HG03558 (cell line): ENCODE measurements at regions not wholly inside any gene's neighbourhood (a gene's known extent, or its start where the extent isn't known, plus 50 kb on each side); places are given as distances from the start of the nearest gene placed in this dataset.

Experiments used
- ATAC-seq: cut with Tn5 transposase; IDR thresholded peaks from one replicate; pipeline ENCODE4 v1.9.1; 2021; ENCODE audit warnings: moderate number of reproducible peaks; ENCODE audit not compliant: unreplicated experiment; ENCODE audit errors: extremely low read depth

DNA sequence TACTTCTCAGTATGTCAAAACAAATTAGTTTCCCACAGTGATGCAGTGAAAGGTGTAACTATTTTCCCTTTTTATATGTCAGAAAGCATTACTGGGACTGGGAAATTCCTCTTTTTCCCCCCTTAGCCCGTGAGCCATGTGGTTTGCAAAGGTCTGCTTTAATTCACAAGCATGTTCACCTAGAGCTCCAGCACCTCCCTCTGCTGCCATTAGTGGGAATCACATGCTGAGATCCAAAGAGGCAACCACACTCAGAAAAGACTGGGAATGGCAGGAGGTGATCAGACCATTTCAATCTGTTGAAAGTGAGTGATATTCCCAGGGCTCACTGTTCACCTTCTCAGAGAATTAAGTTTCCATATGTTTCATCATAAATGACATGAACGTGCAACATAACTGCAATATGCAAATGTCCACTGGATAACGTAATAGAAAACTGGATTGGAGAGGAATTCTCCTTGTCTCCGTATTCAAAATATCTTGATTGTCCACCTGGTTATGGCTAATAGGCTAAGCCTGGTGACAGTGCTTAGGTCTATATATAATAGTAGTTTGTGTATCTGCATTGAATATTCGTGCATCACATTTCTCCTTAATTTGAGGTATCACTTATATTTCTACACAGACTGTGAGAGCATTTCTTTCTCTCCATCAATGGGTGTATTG lies 703.5 kb upstream of the WWC1 start:
- ATAC-seq: no peak

- ATAC-seq: no peak
Measured at GRCh38 chr5:167592114-167592513, 699.3 kb upstream of the WWC1 start.

DNA sequence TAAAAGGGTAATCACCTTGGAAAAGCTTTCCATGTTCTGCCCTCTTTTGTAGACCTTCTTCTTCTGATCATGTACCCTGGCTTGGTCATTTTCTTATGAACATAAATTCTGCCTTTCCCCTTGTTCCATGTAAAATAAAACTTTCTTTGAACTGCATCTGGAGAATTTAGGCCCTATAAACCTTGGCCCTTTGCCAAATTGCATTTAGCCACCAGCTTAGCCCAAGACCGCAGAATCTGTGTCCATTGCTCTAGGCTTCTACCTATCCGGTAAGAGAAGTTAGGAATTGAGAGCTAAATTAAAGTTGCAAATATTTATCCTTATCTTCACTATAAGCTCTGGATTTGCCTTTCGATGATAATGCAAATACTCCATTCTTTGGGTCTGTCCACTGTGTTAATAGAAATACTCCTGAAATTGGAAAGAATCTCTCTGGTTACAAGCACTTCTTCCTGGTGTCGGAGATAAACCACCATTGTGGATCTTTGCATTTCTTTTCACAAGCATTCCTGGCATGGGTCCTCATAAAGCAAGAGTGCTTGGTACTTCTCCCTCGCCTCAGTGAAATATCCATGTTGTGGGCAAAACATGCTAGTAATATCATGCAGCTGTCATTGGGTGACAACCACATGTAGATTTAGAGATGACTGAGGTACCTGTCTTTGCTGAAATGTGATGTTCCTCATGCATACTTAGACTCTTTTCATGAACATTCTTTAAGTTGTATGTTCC lies 698.0 kb upstream of the WWC1 start:
- no peak for ATAC-seq

DNA sequence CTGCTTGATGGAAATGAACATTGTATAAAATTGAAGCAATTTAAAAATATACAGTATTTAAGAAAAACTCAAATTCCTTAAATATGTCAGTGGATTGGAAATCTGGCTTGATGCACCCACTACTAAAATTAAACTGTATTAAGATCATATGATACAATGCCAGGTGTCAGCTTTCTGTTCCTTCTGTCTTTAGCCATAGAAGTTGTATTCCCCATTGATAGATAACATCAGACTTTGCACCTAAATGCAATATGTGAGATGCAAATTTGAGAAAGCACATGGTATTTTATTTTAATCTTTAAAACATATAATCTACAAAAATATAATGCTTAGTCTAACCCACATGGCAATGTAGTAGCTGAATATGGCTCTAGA lies 697.4 kb upstream of the WWC1 start:
- ATAC-seq: no peak

DNA sequence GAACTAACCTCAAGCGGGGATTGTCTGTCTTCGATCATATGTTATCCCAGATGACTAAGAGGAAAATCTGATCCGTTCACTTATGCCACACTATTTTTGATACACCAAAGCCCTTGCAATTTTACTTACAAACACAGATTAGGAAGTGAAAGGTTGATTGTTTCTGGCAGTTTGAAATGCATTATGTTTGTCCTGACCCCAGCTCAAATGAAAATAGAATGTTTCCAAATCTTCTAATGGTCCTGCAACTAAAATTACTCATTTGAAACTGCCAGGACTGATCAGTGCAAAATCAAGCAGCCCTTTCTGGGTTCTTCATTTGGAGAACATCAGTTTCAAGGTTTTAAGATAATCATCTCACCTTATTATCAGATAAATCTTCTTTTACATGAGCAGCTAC lies 696.7 kb upstream of the WWC1 start:
- no peak for ATAC-seq

GRCh38 chr5:167595196-167595595 lies 696.2 kb upstream of the WWC1 start:
- ATAC-seq: no peak

DNA sequence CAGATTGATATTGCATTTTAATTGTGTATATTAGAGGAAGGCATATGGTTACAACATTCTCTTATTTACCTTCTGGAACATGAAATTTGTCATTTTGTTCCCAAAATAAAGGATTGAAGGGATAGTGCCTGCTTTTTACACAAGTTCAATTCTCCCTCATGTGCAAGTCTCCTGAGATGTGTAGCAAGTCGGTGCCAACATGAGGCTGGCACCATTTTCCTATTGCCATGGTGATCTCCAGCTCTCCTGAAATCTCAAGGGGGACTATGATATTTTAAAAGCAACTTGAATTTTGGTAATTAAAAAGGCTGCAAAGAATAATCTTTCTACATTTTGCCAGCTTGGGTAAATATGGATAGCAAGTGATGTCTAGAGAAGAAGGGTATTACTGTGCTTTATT lies 693.3 kb upstream of the WWC1 start:
- no peak for ATAC-seq

DNA sequence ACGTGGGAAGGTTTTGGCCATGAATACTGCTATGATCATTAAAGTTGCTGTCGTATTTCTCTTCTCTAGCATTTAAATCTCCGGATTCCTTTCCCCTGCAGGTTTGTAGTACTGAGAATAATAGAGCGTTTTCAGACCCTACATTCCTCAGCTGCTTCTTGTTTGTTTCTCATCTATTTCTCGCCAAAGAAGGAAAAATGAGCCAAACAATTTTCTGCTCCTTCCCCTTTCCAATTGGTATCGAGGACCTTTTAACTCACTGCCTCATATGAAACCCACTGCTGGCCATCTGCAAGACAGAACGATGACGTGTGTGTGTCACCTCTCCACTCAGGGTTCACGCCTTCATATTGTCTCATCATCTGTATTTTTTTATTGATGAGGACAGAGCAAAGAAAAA lies 689.4 kb upstream of the WWC1 start:
- ATAC-seq: no peak

GRCh38 chr5:167603135-167603534 lies 688.3 kb upstream of the WWC1 start:
- no peak for ATAC-seq

DNA sequence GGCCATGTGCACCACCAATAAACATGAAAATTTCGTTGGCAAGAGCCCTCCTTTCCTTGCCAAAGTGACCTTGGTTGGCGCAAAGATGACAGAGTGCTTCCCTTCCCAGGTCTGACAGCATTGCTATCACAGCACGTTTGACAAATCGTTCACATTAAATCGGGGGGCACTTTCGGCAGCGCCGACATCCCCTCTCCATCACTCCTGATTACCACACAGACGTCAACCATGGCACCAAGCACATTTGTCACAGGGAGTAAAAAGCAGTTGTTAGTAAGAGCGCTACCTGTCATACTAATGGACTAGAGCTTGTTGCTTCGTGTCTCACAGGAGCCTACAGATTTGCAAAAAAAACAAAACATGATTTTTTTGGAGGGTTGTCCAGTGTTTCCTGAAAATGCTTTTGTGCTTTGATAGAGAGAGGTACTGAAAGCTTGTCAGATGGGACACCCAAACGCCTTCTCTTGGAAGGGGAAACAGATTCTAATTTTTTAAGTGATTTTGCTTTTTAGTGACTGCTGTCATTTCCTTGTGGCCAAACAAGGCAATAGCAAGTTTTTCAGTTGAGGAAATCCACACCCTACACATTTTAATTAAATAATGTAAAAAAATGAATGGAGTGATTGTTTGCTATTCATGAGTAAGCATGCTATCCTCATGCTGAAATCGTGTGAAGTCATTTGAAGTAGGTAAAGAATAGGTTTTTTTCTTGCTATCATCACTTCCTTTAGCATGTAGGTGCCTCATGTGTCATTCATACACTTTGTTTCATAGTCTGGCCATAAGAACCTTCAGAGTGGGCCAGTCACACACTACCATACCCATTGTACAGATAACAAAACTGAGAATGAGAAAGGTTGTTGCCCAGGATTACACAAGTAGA lies 682.8 kb upstream of the WWC1 start:
- no peak for ATAC-seq

- no peak for ATAC-seq
Measured at GRCh38 chr5:167614294-167615021, 677.0 kb upstream of the WWC1 start.

- ATAC-seq: no peak
Measured at GRCh38 chr5:167616043-167616890, 675.2 kb upstream of the WWC1 start.

GRCh38 chr5:167623354-167623753 lies 668.1 kb upstream of the WWC1 start:
- no peak for ATAC-seq

GRCh38 chr5:167624053-167624452 lies 667.4 kb upstream of the WWC1 start:
- ATAC-seq: no peak

DNA sequence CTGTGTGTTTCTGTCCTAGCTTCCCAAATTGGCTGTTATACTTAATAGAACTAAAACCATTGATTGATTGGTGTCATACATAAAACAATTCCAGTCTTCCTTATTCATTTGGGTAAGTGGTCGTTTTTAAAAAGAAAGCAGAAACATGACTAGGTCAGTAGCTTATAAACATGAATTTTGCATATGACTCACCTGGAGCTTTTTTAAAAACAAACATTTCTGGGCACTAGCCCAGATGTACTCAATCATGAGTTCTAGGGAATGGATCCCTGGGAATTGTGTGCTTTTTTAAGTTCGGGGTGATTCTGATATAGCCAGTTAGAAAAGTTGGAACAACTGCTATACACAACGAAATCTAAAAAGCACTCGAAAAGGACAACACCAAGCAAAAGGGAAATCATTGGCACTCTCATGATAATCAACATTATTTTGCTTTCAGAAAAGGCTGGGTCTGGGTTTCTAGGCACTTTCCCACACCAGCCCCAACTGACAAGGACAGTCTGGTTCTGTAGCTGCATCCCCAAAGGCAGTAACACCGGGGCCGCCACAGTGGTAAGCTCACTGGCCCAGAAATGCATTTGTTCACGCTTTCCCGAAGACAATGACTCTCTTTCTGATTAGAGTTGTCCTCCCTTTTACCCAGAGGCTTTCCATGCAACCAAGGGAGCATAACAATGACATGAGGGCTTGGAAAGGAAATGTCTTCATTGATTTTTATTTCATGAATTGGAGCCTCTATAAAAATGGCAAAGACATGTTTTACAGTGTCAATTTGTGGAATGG lies 664.9 kb upstream of the WWC1 start:
- ATAC-seq: no peak

GRCh38 chr5:167629634-167630033 lies 661.8 kb upstream of the WWC1 start:
- ATAC-seq: no peak

DNA sequence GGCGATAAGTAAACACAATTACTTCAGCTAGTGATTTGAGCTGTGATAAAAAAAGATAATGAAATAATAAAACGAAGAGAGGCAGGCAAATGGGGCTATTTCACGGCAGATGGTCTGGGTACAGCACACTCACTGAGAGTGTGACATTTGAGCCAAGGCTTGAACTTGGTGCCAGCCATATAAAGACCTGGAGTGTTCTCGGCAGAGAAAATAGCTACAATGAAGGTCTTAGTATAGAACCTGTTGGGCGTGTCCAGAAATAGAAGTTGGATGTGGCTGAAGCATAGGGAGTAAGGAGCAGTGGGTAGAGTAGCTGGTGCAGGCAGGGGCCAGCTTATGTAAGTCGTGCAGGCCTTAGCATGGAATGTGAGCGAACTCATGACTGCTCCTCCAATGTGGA lies 660.3 kb upstream of the WWC1 start:
- ATAC-seq: no peak

DNA sequence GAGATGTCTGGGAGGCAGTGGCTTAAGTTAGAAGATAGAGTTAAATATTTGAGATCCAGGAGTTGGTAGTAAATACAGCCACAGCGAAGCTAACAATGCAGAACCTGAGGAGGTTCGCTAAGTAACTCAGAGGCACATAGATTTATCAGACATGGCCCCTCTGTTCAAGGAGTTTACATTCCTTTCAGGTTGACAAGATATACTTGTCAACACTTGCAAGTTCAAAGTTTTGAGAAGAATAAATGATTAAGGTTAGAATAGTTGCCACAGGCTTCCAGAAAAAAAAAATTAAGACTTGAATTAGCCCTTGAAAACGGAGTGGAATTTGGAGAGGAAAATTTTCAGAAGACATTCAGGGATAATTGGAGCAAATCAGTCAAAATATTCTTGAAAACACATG lies 658.3 kb upstream of the WWC1 start:
- no peak for ATAC-seq

GRCh38 chr5:167633931-167634341 lies 657.5 kb upstream of the WWC1 start:
- no peak for ATAC-seq
